H1 (cell line): ENCODE measurements at regions not wholly inside any gene's neighbourhood (a gene's known extent, or its start where the extent isn't known, plus 50 kb on each side); places are given as distances from the start of the nearest gene placed in this dataset.

Experiments
- POLR2A ChIP-seq, 2 experiments: IDR thresholded peaks; 1 replicate in 1 of 2; 2 replicates in 1 of 2; pipeline ENCODE4 v1.6.1; 2011; ENCODE audit warnings: low read depth in 2 of 2, low read length in 2 of 2, mild to moderate bottlenecking in 2 of 2; ENCODE audit errors: control extremely low read depth in 1 of 2
- POLR2AphosphoS5 ChIP-seq: IDR thresholded peaks from 2 replicates; pipeline ENCODE4 v1.6.1; 2011; ENCODE audit warnings: low read depth, low read length
- SAP30 ChIP-seq: fragments of 300-600 bp; sonication (generic); IDR thresholded peaks from 2 replicates; pipeline ENCODE4 v1.7.1; 2012; ENCODE audit warnings: low read length, moderate library complexity, mild to moderate bottlenecking, inconsistent platforms; ENCODE audit not compliant: insufficient read depth, insufficient replicate concordance
- TF ChIP-seq, protein P1 (sequence below), 3 experiments: IDR thresholded peaks; 1 replicate in 2 of 3; 2 replicates in 1 of 3; pipeline versions ENCODE4 v1.5.1 to v1.6.1; 2011; ENCODE audit warnings: low read length in 3 of 3, mild to moderate bottlenecking in 3 of 3, inconsistent platforms in 2 of 3, low read depth in 1 of 3, moderate library complexity in 1 of 3; ENCODE audit not compliant: insufficient read depth in 1 of 3; ENCODE audit errors: control extremely low read depth in 1 of 3
- TF ChIP-seq, protein P2 (sequence below): IDR thresholded peaks from 2 replicates; pipeline ENCODE4 v1.6.1; 2012; ENCODE audit warnings: inconsistent platforms
- TF ChIP-seq, protein P3 (sequence below): IDR thresholded peaks from 2 replicates; pipeline ENCODE4 v1.6.1; 2012; ENCODE audit warnings: inconsistent platforms
- TF ChIP-seq, protein P4 (sequence below): IDR thresholded peaks from 2 replicates; pipeline ENCODE4 v1.6.1; 2011; ENCODE audit warnings: low read length, improper control_type of control experiment

- TF ChIP-seq POLR2A (IDR thresholded peaks at IDR 0.05; ENCODE audit: control extremely low read depth in 1 of 2, low read depth in 2 of 2, low read length in 2 of 2): no peak
- TF ChIP-seq, protein P1, sequence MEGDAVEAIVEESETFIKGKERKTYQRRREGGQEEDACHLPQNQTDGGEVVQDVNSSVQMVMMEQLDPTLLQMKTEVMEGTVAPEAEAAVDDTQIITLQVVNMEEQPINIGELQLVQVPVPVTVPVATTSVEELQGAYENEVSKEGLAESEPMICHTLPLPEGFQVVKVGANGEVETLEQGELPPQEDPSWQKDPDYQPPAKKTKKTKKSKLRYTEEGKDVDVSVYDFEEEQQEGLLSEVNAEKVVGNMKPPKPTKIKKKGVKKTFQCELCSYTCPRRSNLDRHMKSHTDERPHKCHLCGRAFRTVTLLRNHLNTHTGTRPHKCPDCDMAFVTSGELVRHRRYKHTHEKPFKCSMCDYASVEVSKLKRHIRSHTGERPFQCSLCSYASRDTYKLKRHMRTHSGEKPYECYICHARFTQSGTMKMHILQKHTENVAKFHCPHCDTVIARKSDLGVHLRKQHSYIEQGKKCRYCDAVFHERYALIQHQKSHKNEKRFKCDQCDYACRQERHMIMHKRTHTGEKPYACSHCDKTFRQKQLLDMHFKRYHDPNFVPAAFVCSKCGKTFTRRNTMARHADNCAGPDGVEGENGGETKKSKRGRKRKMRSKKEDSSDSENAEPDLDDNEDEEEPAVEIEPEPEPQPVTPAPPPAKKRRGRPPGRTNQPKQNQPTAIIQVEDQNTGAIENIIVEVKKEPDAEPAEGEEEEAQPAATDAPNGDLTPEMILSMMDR (IDR thresholded peaks at IDR 0.05; ENCODE audit: control extremely low read depth in 1 of 3, insufficient read depth in 1 of 3, low read depth in 1 of 3, low read length in 3 of 3): no peak
- TF ChIP-seq, protein P2, sequence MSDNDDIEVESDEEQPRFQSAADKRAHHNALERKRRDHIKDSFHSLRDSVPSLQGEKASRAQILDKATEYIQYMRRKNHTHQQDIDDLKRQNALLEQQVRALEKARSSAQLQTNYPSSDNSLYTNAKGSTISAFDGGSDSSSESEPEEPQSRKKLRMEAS: no peak
- no peak for TF ChIP-seq SAP30
- TF ChIP-seq, protein P3, sequence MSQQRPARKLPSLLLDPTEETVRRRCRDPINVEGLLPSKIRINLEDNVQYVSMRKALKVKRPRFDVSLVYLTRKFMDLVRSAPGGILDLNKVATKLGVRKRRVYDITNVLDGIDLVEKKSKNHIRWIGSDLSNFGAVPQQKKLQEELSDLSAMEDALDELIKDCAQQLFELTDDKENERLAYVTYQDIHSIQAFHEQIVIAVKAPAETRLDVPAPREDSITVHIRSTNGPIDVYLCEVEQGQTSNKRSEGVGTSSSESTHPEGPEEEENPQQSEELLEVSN: no peak
- TF ChIP-seq POLR2AphosphoS5: no peak
- TF ChIP-seq, protein P4, sequence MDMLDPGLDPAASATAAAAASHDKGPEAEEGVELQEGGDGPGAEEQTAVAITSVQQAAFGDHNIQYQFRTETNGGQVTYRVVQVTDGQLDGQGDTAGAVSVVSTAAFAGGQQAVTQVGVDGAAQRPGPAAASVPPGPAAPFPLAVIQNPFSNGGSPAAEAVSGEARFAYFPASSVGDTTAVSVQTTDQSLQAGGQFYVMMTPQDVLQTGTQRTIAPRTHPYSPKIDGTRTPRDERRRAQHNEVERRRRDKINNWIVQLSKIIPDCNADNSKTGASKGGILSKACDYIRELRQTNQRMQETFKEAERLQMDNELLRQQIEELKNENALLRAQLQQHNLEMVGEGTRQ: no peak
These were observed 555.6 kb upstream of the POT1 start for GRCh38 chr7:125485223-125485622.
